ENCODE measurements at regions not wholly inside any gene's neighbourhood (a gene's known extent, or its start where the extent isn't known, plus 50 kb on each side); places are given as distances from the start of the nearest gene placed in this dataset.

- 72 to 91% (median 81%) methylated on average over 3 of the region's 3 CpGs for WGBS, 3 donors
- ATAC-seq, result no peak
- intact Hi-C loops (cut with DNase I), result no loop called here
- no peak for DNase-seq
- TF ChIP-seq CTCF (IDR thresholded peaks at IDR 0.05), result no peak
- H3K4me1 ChIP-seq, result no peaks in the 10 kb centered on the region
- no peaks in the 10 kb centered on the region for H3K36me3 ChIP-seq (ENCODE audit: insufficient read depth in 1 of 2, low read depth in 1 of 2)
- no peak overlapping the region for H3K4me3 ChIP-seq
- H3K27me3 ChIP-seq (ENCODE audit: insufficient read depth in 3 of 3, low read length in 2 of 3), result no peaks in the 10 kb centered on the region
- no peak overlapping the region for H3K27ac ChIP-seq
- H3K9me3 ChIP-seq, result peaks cover 13% of the 10 kb centered on the region
Observed at GRCh38 chr12:58097741-58098140, 156.4 kb downstream of the ATP23 start.

- no peak overlapping the region for H3K27ac ChIP-seq
- intact Hi-C loops (cut with DNase I), result no loop called here
- ATAC-seq, result peak in 2 of 4 donors; percentile 49 to 57
- peaks cover 6% of the 10 kb centered on the region for H3K4me1 ChIP-seq
- no peak for TF ChIP-seq CTCF (IDR thresholded peaks at IDR 0.05)
- WGBS, 3 donors, result 65 to 69% (median 69%) methylated on average over 4 of the region's 4 CpGs
- H3K27me3 ChIP-seq (ENCODE audit: insufficient read depth in 3 of 3, low read length in 2 of 3), result no peaks in the 10 kb centered on the region
- no peak for DNase-seq
- peak overlapping the region; percentile 15 for H3K4me3 ChIP-seq
- no peaks in the 10 kb centered on the region for H3K36me3 ChIP-seq (ENCODE audit: insufficient read depth in 1 of 2, low read depth in 1 of 2)
- peaks cover 13% of the 10 kb centered on the region for H3K9me3 ChIP-seq
Observed at GRCh38 chr12:58099476-58099875, 158.1 kb downstream of the ATP23 start.

- Histone ChIP-seq H3K4me3 (peak overlapping the region; percentile 17), H3K27me3 (ENCODE audit: insufficient read depth in 3 of 3, low read length in 2 of 3) (no peaks in the 10 kb centered on the region), H3K9me3 (peaks cover 13% of the 10 kb centered on the region), H3K36me3 (ENCODE audit: insufficient read depth in 1 of 2, low read depth in 1 of 2) (no peaks in the 10 kb centered on the region), H3K27ac (peak overlapping the region; percentile 77), H3K4me1 (peaks cover 6% of the 10 kb centered on the region)
- intact Hi-C loops (cut with DNase I), result no loop called here
- WGBS, 3 donors, result 14 to 17% (median 16%) methylated on average over 4 of the region's 4 CpGs
- no peak for TF ChIP-seq CTCF (IDR thresholded peaks at IDR 0.05)
- peak; percentile 88 to 97 (median 92) for ATAC-seq
- no peak for DNase-seq
Observed at GRCh38 chr12:58104351-58104755, 163.0 kb downstream of the ATP23 start.

- Histone ChIP-seq H3K4me1 (peaks cover 6% of the 10 kb centered on the region), H3K9me3 (peaks cover 13% of the 10 kb centered on the region), H3K36me3 (ENCODE audit: insufficient read depth in 1 of 2, low read depth in 1 of 2) (no peaks in the 10 kb centered on the region), H3K4me3 (no peak overlapping the region), H3K27me3 (ENCODE audit: insufficient read depth in 3 of 3, low read length in 2 of 3) (no peaks in the 10 kb centered on the region), H3K27ac (peak overlapping the region; percentile 77)
- ATAC-seq, result peak; percentile 61 to 71 (median 66)
- no peak for DNase-seq
- intact Hi-C loops (cut with DNase I), result no loop called here
- TF ChIP-seq CTCF (IDR thresholded peaks at IDR 0.05), result peak; percentile 48
- 54 to 76% (median 72%) methylated on average over 10 of the region's 10 CpGs for WGBS, 3 donors
Observed at GRCh38 chr12:58105225-58106119, 164.1 kb downstream of the ATP23 start.
